ENCODE measurements at regions not wholly inside any gene's neighbourhood (a gene's known extent, or its start where the extent isn't known, plus 50 kb on each side); places are given as distances from the start of the nearest gene placed in this dataset.
A peak's percentile ranks its signal among the peaks of the same experiment; 100 is the strongest.

- H3K27me3 ChIP-seq (ENCODE audit: control insufficient read depth, insufficient read depth, low read length) = no peaks in the 10 kb centered on the region
- no peak for TF ChIP-seq CTCF (IDR thresholded peaks at IDR 0.05; ENCODE audit: borderline replicate concordance, extremely low read depth, insufficient read depth)
- no peaks in the 10 kb centered on the region for H3K4me1 ChIP-seq (ENCODE audit: control insufficient read depth in 2 of 3, insufficient read depth in 2 of 3, low read depth in 1 of 3, low read length in 3 of 3)
- H3K27ac ChIP-seq (ENCODE audit: low read depth in 2 of 2, low read length in 2 of 2) = no peak overlapping the region
- intact Hi-C loops (cut with DNase I) = no loop called here
- no peak for DNase-seq
- H3K9ac ChIP-seq (ENCODE audit: low read length in 3 of 3) = no peak overlapping the region
- no peaks in the 10 kb centered on the region for H3K36me3 ChIP-seq (ENCODE audit: control insufficient read depth in 2 of 3, insufficient read depth in 3 of 3, low read length in 3 of 3)
- FAIRE-seq = no peak
- no peak overlapping the region for H3K4me3 ChIP-seq (ENCODE audit: low read length in 3 of 3)
- no peaks in the 10 kb centered on the region for H3K9me3 ChIP-seq (ENCODE audit: control insufficient read depth in 2 of 3, insufficient read depth in 1 of 3, low read length in 3 of 3)
Measured at GRCh38 chr18:41593171-41593675, 361.8 kb upstream of the PIK3C3 start.

- no peak for TF ChIP-seq CTCF (IDR thresholded peaks at IDR 0.05; ENCODE audit: borderline replicate concordance, extremely low read depth, insufficient read depth)
- Histone ChIP-seq H3K4me3 (ENCODE audit: low read length in 3 of 3) (no peak overlapping the region), H3K9ac (ENCODE audit: low read length in 3 of 3) (no peak overlapping the region), H3K36me3 (ENCODE audit: control insufficient read depth in 2 of 3, insufficient read depth in 3 of 3, low read length in 3 of 3) (no peaks in the 10 kb centered on the region), H3K27ac (ENCODE audit: low read depth in 2 of 2, low read length in 2 of 2) (no peak overlapping the region), H3K9me3 (ENCODE audit: control insufficient read depth in 2 of 3, insufficient read depth in 1 of 3, low read length in 3 of 3) (no peaks in the 10 kb centered on the region), H3K27me3 (ENCODE audit: control insufficient read depth, insufficient read depth, low read length) (no peaks in the 10 kb centered on the region), H3K4me1 (ENCODE audit: control insufficient read depth in 2 of 3, insufficient read depth in 2 of 3, low read depth in 1 of 3, low read length in 3 of 3) (no peaks in the 10 kb centered on the region)
- intact Hi-C loops (cut with DNase I) = no loop called here
- FAIRE-seq = no peak
- peak in 2 of 5 donors; percentile 21 to 60 for DNase-seq
Measured at GRCh38 chr18:41587976-41588375, 367.1 kb upstream of the PIK3C3 start.

GRCh38 chr18:41585512-41585911, 369.5 kb upstream of the PIK3C3 start:
- H3K27me3 ChIP-seq (ENCODE audit: control insufficient read depth, insufficient read depth, low read length) = no peaks in the 10 kb centered on the region
- intact Hi-C loops (cut with DNase I) = no loop called here
- H3K27ac ChIP-seq (ENCODE audit: low read depth in 2 of 2, low read length in 2 of 2) = no peak overlapping the region
- no peak for TF ChIP-seq CTCF (IDR thresholded peaks at IDR 0.05; ENCODE audit: borderline replicate concordance, extremely low read depth, insufficient read depth)
- no peaks in the 10 kb centered on the region for H3K4me1 ChIP-seq (ENCODE audit: control insufficient read depth in 2 of 3, insufficient read depth in 2 of 3, low read depth in 1 of 3, low read length in 3 of 3)
- H3K9ac ChIP-seq (ENCODE audit: low read length in 3 of 3) = no peak overlapping the region
- H3K4me3 ChIP-seq (ENCODE audit: low read length in 3 of 3) = no peak overlapping the region
- H3K36me3 ChIP-seq (ENCODE audit: control insufficient read depth in 2 of 3, insufficient read depth in 3 of 3, low read length in 3 of 3) = no peaks in the 10 kb centered on the region
- no peak for DNase-seq
- H3K9me3 ChIP-seq (ENCODE audit: control insufficient read depth in 2 of 3, insufficient read depth in 1 of 3, low read length in 3 of 3) = no peaks in the 10 kb centered on the region
- FAIRE-seq = no peak

- no peak for TF ChIP-seq CTCF (IDR thresholded peaks at IDR 0.05; ENCODE audit: borderline replicate concordance, extremely low read depth, insufficient read depth)
- intact Hi-C loops (cut with DNase I) = no loop called here
- FAIRE-seq (no peak), DNase-seq (peak in 2 of 5 donors; percentile 22 to 42)
- Histone ChIP-seq H3K4me1 (ENCODE audit: control insufficient read depth in 2 of 3, insufficient read depth in 2 of 3, low read depth in 1 of 3, low read length in 3 of 3) (no peaks in the 10 kb centered on the region), H3K4me3 (ENCODE audit: low read length in 3 of 3) (no peak overlapping the region), H3K27me3 (ENCODE audit: control insufficient read depth, insufficient read depth, low read length) (no peaks in the 10 kb centered on the region), H3K36me3 (ENCODE audit: control insufficient read depth in 2 of 3, insufficient read depth in 3 of 3, low read length in 3 of 3) (no peaks in the 10 kb centered on the region), H3K9me3 (ENCODE audit: control insufficient read depth in 2 of 3, insufficient read depth in 1 of 3, low read length in 3 of 3) (no peaks in the 10 kb centered on the region), H3K9ac (ENCODE audit: low read length in 3 of 3) (no peak overlapping the region), H3K27ac (ENCODE audit: low read depth in 2 of 2, low read length in 2 of 2) (no peak overlapping the region)
Measured at GRCh38 chr18:41579185-41579584, 375.8 kb upstream of the PIK3C3 start.
